NCI-H226 (cell line): ENCODE measurements at regions not wholly inside any gene's neighbourhood (a gene's known extent, or its start where the extent isn't known, plus 50 kb on each side); places are given as distances from the start of the nearest gene placed in this dataset.
"Not testable (repeated sequence)": the region's sequence is repeated elsewhere in the genome, so short reads cannot be mapped to it uniquely, and the experiment has no call there.

Source experiments
- DNase-seq: peaks from one replicate; pipeline ENCODE4 v3.0.0-alpha.2; 2015

DNA sequence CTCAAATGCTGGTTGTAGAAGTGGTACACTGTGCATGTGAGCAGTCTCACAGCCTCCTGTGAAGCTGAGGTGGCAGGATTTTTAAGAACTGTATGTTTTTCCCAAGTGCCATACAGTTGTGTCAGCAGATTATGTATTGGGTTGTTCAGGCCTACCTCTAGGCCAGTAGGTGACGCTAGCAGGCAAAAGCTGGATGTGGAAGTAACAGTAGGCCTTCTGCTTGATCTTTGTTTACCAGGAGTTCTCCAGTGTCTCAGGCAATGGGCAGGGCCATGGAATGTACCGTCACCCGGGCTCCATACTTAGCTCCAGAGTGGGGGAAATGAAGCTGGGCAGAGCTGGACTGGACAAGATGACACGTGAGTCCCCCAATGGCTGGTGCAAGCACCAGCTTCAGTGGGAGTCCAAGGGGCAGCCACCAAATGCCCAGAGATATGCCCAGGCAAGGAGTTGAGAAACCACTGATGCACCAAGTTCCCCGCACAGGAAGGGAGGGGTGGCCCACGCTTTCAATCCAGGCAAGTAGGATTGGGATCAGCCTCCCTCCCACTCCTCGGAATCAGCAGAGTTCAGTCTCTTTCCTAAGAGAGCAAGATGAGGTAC is 289.7 kb downstream of the HTR1B start:
- no peak for DNase-seq

- DNase-seq, result no peak
Observed at GRCh38 chr6:77172578-77172977, 290.7 kb downstream of the HTR1B start.

GRCh38 chr6:77159730-77160129 is 303.6 kb downstream of the HTR1B start:
- DNase-seq, result no peak

GRCh38 chr6:77151241-77151640 is 312.1 kb downstream of the HTR1B start:
- DNase-seq, result no peak

GRCh38 chr6:77150736-77151135 is 312.6 kb downstream of the HTR1B start:
- DNase-seq, result no peak

DNA sequence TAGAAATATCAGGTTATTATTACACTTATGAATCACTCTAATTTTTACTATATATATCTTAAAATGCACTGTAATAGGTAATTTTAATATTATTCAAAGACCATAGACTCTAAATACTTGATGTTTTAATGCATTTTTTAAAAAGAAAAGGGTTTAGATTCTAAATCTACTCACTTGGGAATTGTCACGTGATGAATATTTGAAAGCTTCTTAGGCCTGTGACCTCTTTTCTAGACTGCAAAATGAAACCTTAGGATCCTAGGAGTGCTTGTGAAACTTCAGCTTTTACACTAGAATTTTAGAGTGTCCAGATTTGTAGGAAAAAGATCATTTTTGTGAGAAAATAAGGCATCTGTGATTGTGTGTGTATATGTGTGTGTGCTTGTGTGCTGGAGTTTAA is 318.0 kb downstream of the HTR1B start:
- DNase-seq, result no peak

DNA sequence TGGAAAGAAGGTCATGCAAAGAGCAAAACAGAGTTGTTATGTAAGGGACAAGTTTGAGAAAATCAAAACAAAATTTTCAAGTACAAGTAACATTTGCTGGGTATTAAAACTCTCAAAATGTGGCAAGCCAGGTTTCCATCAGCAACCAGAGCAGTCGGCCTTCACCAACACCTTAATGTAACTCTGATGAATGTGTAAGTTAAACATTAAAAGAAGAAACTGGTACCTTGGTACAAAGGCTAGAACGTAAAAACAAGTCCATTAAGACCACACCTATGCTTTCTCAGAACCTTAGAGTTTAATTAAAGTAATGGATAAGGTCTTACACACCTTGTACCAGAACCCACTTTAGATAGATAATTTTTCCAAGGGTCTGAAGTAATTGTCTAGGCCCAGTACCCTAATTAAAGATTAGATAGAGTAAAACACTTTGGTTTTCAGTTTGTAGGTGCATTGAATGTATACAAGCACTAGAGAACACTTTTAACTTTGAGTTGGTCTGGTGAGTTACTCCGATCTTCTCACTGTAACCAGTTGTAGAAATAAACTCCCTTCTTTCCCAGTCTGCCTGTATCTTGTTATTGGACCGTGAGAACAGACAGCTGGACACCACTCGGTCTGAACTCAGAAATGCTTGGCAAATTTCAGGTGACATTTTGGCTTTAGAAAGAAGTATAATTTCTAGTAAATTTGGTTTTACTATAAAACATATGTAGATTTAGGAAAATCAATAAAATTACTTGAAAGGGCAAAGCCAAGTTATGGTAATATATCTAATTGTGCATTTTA is 319.4 kb downstream of the HTR1B start:
- DNase-seq, result no peak

DNA sequence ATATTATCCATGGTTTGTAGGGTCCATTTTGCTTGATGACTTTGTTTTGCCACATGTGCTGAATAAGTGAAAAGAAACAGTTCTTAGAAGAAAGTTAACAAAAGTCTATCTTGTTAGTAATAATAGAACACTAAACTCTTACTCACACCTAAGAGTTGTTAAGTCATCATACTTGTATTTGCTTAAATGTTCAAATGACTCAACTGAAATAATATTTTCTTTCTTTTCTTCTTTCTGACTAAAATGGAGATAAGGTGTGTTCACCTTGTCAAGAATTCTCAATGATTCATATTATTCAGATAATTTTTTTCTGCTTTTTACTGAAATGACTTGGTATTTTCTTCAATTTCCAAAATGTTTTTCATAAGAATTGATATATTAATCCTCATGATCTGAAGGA is 327.2 kb downstream of the HTR1B start:
- peak; percentile 31 for DNase-seq

- no peak for DNase-seq
Observed at GRCh38 chr6:77133031-77133430, 330.3 kb downstream of the HTR1B start.

DNA sequence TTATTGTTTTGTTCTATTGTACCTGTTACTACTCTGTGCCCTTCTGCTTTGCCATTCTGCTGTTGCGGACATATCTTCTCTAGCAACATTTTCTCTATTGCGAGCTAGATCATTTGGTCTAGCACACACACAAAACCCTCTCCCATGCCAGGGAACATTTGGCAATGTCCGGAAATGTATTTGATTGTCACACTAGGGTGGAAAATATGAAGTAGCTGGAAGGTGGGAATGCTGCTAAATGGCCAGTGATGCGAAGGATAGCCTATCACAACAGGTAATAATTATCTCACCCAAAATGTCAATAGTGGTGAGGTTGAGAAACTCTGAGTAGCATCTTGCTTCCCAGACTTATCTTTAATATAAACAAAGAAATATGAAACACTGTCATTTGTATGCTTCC is 331.9 kb downstream of the HTR1B start:
- DNase-seq, result no peak

- DNase-seq, result peak; percentile 81
Observed at GRCh38 chr6:77124604-77125003, 338.7 kb downstream of the HTR1B start.

- DNase-seq, result peak; percentile 27
Observed at GRCh38 chr6:77123527-77123926, 339.8 kb downstream of the HTR1B start.

DNA sequence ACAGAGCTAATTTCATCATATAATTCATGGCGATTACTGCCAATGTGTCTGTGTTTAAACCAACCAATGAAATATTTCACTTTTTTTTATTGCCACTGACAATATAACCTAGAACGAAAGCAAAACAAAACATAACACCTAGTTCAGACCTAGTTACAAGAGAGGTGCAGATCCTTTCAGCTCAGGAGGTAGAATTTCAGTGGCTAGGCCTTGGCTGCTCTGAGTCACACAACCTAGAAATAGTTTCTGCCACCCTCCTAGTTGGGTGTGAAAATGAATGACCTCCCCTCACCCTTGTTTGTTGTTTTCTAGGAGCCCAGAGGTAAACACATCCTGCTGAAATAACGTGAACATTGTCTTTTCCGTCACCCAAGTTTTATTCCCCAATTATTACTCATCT is 356.3 kb downstream of the HTR1B start:
- DNase-seq, result no peak

- DNase-seq, result no peak
Observed at GRCh38 chr6:77105091-77105490, 358.2 kb downstream of the HTR1B start.

GRCh38 chr6:77097940-77098339 is 365.4 kb downstream of the HTR1B start:
- DNase-seq, result no peak

DNA sequence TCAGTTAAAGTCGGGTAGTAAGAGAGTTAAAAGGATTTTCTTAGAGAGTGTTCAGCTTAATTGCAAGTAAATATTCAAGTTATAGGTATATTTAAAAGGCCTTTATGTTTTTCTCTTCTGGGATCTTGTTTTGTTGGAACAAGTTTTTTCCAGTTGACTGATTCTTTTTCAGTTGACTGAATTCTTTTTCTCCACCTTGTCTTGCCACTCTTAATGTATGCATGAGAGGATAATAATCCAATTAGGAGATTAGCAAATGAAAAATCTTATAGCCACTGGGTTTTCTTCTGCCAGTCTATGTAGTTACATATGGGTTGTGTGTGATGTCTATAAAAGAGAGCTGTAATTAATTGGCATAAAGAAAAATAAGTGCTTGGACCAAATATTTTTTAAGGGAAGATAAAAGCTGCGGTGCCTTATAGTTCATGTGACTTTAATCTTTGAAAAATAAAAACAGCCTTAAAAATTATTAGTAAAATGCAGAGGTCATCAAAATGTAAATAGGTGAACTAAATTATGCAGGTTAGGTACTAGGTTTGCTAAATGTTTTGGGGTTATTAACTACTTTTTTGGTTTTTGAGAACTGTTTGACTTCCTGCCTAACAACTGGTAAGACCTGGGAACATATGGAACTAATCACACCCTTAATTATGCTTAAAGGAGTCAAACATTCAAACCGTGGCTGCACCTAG is 367.2 kb downstream of the HTR1B start:
- no peak for DNase-seq

DNA sequence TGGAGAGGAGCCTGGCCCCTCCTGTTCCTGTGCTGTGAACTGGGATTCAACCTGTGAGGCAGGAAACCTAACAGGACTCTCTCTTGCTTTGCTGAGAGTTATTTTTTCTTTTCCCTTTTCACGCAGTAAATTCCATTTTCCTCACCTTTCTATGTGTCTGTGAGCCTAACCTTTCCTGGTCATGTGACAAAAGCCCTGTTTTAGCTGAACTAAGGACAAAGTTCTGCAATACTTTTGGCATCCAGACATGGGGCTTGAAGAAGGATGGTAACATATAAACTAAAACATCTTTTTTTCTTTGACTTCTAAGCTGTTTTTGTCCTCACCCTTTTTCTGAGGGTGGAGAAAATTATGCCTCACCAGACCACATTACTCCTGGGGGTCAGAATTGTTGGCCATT is 368.5 kb downstream of the HTR1B start:
- DNase-seq, result no peak

- no peak for DNase-seq
Observed at GRCh38 chr6:77092971-77093370, 370.3 kb downstream of the HTR1B start.

DNA sequence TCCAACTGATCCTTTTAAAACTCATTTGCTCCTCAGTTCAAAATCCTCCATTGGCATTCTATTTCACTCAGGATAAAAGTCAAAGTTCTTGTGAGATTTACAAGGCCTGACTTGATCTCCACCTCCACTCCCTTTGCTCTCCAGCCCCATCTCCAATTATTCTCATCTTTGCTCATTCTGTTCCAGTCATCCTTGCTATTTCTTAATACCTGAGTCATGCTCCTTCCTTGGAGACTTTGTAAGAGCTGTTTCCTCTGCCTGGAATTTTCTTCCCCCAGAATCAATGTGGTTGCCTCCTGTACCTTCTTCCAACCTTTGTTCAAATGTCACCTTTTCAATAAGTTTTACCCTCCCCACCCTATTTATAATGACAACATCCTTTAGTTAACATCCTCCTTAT is 373.5 kb downstream of the HTR1B start:
- peak; percentile 11 for DNase-seq

- DNase-seq, result not testable (repeated sequence)
Observed at GRCh38 chr6:77087794-77088318, 375.4 kb downstream of the HTR1B start.

GRCh38 chr6:77074037-77074713 is 389.1 kb downstream of the HTR1B start:
- DNase-seq, result no peak

DNA sequence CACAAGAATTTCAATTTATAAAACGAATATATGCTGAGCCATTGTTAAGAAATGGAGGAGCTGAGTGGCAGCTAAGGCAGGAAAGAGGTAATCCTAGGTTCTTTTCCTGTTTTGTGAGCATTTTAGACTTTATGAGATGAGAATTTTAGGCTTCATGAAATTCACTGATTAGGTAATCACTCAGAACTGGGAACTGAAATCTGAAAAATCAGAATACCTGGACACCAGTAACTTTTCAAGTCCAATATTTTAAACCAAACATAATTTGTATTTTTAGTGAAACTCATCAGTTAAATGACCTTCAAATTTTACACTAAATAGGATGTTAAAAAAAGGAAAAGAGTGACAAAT is 389.9 kb downstream of the HTR1B start:
- DNase-seq, result no peak

GRCh38 chr6:77072694-77073409 is 390.4 kb downstream of the HTR1B start:
- no peak for DNase-seq
